Pancreas (tissue), 10 donors: ENCODE measurements at regions not wholly inside any gene's neighbourhood (a gene's known extent, or its start where the extent isn't known, plus 50 kb on each side); places are given as distances from the start of the nearest gene placed in this dataset.

ENCODE experiments used
- ATAC-seq, 4 donors: fragments of 200-7000 bp; cut with Tn5 transposase; one replicate each; pipeline versions ENCODE4 v1.8.0 to v1.9.1; 2020; ENCODE audit warnings: mild to moderate bottlenecking in 4 of 4, moderate library complexity in 4 of 4
- DNase-seq, 6 donors: peaks; one replicate each; pipeline ENCODE4 v3.0.0-alpha.2; 2020
- FAIRE-seq: peaks from 2 replicates; lab custom pipeline; 2012; peaks lifted over from hg19 to GRCh38; lab: Jason Lieb, UNC
- H3K27ac ChIP-seq, 4 donors: fragments of 200-600 bp; sonication (generic); 1 replicate in 3 of 4; 2 replicates in 1 of 4; pipeline versions ENCODE4 v1.5.0 to v1.8.0; 2020
- H3K27me3 ChIP-seq, 4 donors: fragments of 200-600 bp; one replicate each; pipeline ENCODE4 v1.8.0; 2021
- H3K36me3 ChIP-seq, 3 donors: fragments of 200-600 bp; sonication (generic) in 1 of 3; one replicate each; pipeline versions ENCODE4 v1.5.0 to v1.8.0; 2020 to 2021
- H3K4me1 ChIP-seq, 3 donors: fragments of 200-600 bp; one replicate each; pipeline ENCODE4 v1.8.0; 2021
- H3K4me3 ChIP-seq, 4 donors: fragments of 200-600 bp; sonication (generic) in 2 of 4; one replicate each; pipeline versions ENCODE4 v1.5.0 to v1.8.0; 2020 to 2021
- H3K9me3 ChIP-seq, 4 donors: fragments of 200-600 bp; one replicate each; pipeline ENCODE4 v1.8.0; 2021
- WGBS, 2 donors: extraction: QIAGEN DNeasy Blood & Tissue Kit; methylation state at CpG; one replicate each; pipeline ENCODE4 v1.1.7; 2013; 5-methylcytosine and 5-hydroxymethylcytosine counted together
- intact Hi-C, 3 donors: fragments of 100-400 bp; cut with DNase I; formaldehyde crosslinking; loops; one replicate each; pipeline versions ENCODE4 v1.11.1 to v1.14.2; 2022
- TF ChIP-seq, protein P1 (sequence below), 4 donors: fragments of 200-600 bp; sonication (generic) in 3 of 4; IDR thresholded peaks; one replicate each; pipeline versions ENCODE4 v1.5.0 to v1.8.0; 2021; ENCODE audit warnings: antibody characterized with exemption in 4 of 4
- donor health status: healthy with polysubstance abuse.
- donor health status: DM: no; HTN: no; CAD: no; lungs with moderate emphysema.
- donor health status: DM: no; HTN: no; CAD: no.
- donor health status: control.
- donor health status: control.
- donor health status: Bipolar disorder and iron deficiency.
- donor health status: DM: yes; HTN: yes; CAD: no.
- donor health status: DM: no; HTN: no; CAD: no.
- donor health status: DM: no; HTN: no; CAD: no.
- donor health status: DM: yes; HTN: yes; CAD: no.

DNA sequence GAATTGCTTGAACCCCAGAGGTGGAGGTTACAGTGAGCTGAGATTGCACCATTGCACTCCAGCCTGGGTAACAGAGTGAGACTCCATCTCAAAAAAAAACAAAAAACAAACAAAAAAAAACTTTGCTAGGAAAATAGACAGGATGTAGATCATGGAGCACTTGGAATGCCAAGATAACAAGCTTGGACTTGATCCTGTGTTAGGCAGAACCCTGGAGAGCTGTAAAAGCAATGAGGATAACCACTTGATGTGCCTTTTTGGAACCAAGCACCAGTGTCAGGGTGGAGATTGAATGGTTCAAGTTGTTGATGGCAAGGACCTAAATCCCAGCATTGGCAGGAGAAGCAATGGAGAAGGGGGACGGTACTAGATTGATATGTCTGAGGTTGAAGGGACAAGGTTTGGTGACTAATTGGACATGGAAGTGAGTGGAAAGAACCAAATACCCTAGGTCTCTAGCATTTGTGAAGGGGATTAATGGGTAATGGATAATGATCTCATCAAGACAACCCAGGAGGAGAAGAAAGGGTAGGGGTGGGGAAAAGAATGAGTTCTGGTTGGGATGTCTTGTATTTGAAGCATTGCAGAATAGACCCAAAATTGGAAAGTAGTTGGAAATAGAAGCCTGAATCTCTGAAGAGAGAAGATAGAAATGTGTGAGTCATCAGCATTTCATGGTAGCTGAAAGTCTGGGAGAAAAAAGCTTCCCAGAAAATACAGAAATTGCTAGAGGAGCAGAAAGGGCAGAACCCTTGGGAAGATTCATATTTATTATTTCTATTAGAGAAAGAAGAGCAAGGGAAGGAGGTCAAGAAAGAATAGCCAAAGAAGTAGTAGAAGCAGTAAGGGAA, 176.7 kb downstream of the NUAK1 start:
- no peak overlapping the region for H3K27ac ChIP-seq
- DNase-seq (no peak), ATAC-seq (no peak), FAIRE-seq (no peak)
- intact Hi-C loops = no loop called here
- H3K36me3 ChIP-seq = no peaks in the 10 kb centered on the region
- H3K4me1 ChIP-seq = no peaks in the 10 kb centered on the region
- H3K4me3 ChIP-seq = no peak overlapping the region
- no peaks in the 10 kb centered on the region for H3K9me3 ChIP-seq
- H3K27me3 ChIP-seq = no peaks in the 10 kb centered on the region
- 81 to 97% methylated on average over 1 of the region's 1 CpG for WGBS, 2 donors
- TF ChIP-seq, protein P1, sequence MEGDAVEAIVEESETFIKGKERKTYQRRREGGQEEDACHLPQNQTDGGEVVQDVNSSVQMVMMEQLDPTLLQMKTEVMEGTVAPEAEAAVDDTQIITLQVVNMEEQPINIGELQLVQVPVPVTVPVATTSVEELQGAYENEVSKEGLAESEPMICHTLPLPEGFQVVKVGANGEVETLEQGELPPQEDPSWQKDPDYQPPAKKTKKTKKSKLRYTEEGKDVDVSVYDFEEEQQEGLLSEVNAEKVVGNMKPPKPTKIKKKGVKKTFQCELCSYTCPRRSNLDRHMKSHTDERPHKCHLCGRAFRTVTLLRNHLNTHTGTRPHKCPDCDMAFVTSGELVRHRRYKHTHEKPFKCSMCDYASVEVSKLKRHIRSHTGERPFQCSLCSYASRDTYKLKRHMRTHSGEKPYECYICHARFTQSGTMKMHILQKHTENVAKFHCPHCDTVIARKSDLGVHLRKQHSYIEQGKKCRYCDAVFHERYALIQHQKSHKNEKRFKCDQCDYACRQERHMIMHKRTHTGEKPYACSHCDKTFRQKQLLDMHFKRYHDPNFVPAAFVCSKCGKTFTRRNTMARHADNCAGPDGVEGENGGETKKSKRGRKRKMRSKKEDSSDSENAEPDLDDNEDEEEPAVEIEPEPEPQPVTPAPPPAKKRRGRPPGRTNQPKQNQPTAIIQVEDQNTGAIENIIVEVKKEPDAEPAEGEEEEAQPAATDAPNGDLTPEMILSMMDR (IDR thresholded peaks at IDR 0.05) = no peak

DNA sequence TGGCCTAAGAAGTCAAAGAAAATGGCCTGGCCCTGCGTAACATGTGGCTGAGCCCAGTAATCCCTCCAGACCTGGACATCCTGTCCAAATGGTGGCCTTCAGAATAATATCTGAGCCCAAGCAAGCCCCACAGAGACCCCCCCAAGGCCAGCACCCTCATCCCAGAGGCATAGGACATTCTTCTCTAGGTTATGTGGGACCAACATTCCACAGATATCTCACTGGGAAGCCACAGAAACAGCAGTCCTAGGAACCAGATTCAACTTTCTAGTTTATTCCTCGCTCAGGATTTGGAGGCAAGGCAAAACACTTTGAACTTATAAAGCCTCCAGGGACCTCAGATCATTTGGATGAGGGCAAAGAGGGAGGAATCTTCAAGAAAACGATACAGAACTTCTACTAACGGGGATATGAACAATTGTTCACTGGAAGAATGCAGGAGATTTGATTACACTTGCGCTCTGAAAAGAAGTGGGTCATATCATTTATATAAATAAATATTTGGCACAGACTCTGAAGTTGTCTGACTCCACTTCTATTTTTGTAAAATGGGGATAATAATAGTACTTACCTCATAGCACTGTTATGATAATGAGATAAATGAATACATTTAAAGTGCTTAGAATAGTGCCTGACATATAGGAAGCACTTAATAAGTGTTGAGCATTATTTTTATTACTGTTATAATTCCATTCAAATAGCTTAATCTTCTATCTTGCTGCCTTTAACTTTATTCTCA, 171.5 kb downstream of the NUAK1 start:
- Histone ChIP-seq H3K27me3 (no peaks in the 10 kb centered on the region), H3K9me3 (no peaks in the 10 kb centered on the region), H3K4me3 (no peak overlapping the region), H3K4me1 (no peaks in the 10 kb centered on the region), H3K36me3 (no peaks in the 10 kb centered on the region), H3K27ac (no peak overlapping the region)
- ATAC-seq (no peak), FAIRE-seq (no peak), DNase-seq (no peak)
- TF ChIP-seq, protein P1 (IDR thresholded peaks at IDR 0.05) = no peak
- intact Hi-C loops = no loop called here
- WGBS, 2 donors = 57 to 62% methylated on average over 5 of the region's 5 CpGs

GRCh38 chr12:105968025-105968424, 170.7 kb downstream of the NUAK1 start:
- no peak for ATAC-seq
- intact Hi-C loops = no loop called here
- Histone ChIP-seq H3K27me3 (no peaks in the 10 kb centered on the region), H3K4me3 (no peak overlapping the region), H3K36me3 (no peaks in the 10 kb centered on the region), H3K9me3 (no peaks in the 10 kb centered on the region), H3K27ac (no peak overlapping the region), H3K4me1 (no peaks in the 10 kb centered on the region)
- FAIRE-seq = no peak
- TF ChIP-seq, protein P1 (IDR thresholded peaks at IDR 0.05) = no peak
- 72 to 79% methylated on average over 1 of the region's 1 CpG for WGBS, 2 donors
- DNase-seq = no peak

DNA sequence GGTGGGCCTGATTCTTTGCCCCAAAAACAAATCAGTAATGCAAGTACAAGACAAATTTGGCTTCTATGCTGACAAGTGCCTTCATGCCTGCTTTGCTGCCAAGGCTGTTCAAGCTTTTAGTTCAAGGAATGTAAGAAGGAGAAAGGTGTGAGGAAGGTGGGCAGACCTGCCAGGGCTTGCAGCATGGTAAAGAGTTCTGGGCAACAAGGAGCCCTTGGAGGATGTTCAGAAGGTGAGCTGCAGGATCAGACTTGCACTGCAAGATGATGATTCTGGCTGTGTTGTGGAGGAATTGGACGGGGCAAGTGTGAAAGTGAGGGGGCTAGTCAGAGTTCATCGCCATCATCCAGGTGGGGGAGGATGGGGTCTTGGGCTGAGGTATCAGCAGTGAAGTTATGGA, 167.9 kb downstream of the NUAK1 start:
- WGBS, 2 donors = 64 to 73% methylated on average over 2 of the region's 2 CpGs

More for the DNA sequence above, 167.9 kb downstream of the NUAK1 start:
- Histone ChIP-seq H3K27me3 (no peaks in the 10 kb centered on the region), H3K4me1 (no peaks in the 10 kb centered on the region), H3K36me3 (no peaks in the 10 kb centered on the region), H3K27ac (no peak overlapping the region), H3K4me3 (no peak overlapping the region), H3K9me3 (no peaks in the 10 kb centered on the region)
- TF ChIP-seq, protein P1 (IDR thresholded peaks at IDR 0.05) = no peak
- FAIRE-seq (no peak), DNase-seq (no peak), ATAC-seq (no peak)
- intact Hi-C loops = no loop called here
